ENCODE measurements at regions not wholly inside any gene's neighbourhood (a gene's known extent, or its start where the extent isn't known, plus 50 kb on each side); places are given as distances from the start of the nearest gene placed in this dataset.

- no peak for TF ChIP-seq EZH2phosphoT487 (IDR thresholded peaks at IDR 0.05; ENCODE audit: low read length)
- TF ChIP-seq, protein P1, sequence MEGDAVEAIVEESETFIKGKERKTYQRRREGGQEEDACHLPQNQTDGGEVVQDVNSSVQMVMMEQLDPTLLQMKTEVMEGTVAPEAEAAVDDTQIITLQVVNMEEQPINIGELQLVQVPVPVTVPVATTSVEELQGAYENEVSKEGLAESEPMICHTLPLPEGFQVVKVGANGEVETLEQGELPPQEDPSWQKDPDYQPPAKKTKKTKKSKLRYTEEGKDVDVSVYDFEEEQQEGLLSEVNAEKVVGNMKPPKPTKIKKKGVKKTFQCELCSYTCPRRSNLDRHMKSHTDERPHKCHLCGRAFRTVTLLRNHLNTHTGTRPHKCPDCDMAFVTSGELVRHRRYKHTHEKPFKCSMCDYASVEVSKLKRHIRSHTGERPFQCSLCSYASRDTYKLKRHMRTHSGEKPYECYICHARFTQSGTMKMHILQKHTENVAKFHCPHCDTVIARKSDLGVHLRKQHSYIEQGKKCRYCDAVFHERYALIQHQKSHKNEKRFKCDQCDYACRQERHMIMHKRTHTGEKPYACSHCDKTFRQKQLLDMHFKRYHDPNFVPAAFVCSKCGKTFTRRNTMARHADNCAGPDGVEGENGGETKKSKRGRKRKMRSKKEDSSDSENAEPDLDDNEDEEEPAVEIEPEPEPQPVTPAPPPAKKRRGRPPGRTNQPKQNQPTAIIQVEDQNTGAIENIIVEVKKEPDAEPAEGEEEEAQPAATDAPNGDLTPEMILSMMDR (IDR thresholded peaks at IDR 0.05; ENCODE audit: low read length) = no peak
- no peak for TF ChIP-seq EZH2 (optimal IDR thresholded peaks at IDR 0.05; ENCODE audit: low read depth, low read length)
These were observed 590.6 kb upstream of the RAB6C start for GRCh38 chr2:129388870-129389269.
